IMR-90 (cell line): ENCODE measurements at regions not wholly inside any gene's neighbourhood (a gene's known extent, or its start where the extent isn't known, plus 50 kb on each side); places are given as distances from the start of the nearest gene placed in this dataset.

Source experiments
- ATAC-seq: fragments of 200-7000 bp; cut with Tn5 transposase; 2 replicates; pipeline ENCODE4 v1.9.1; 2020; ENCODE audit warnings: low read depth, mild to moderate bottlenecking, moderate library complexity
- BruUV-seq: library from RNA; stranded (reverse); fragments of 400-500 nt; replicated peaks from 2 replicates; lab custom pipeline; 2021; lab: Mats Ljungman, UMichigan
- CTCF ChIA-PET: fragments of 300-600 bp; formaldehyde crosslinking; extraction: SDS; loops from one replicate; lab custom pipeline; 2021; ENCODE audit warnings: antibody characterized with exemption; lab: Yijun Ruan, JAX
- POLR2A ChIA-PET: fragments of 300-600 bp; sonication (Branson Sonifier 250); formaldehyde crosslinking; loops from one replicate; lab custom pipeline; 2022; ENCODE audit warnings: antibody characterized with exemption; ENCODE audit not compliant: unreplicated experiment; lab: Charles Lee
- DNase-seq: peaks from one replicate; pipeline ENCODE4 v3.0.0; 2013
- H2AFZ ChIP-seq: replicated peaks from 2 replicates; pipeline ENCODE3; 2013; ENCODE audit warnings: low read length, mild to moderate bottlenecking; ENCODE audit not compliant: poor library complexity
- H2AK5ac ChIP-seq: 2 replicates; pipeline ENCODE4 v1.6.1; 2013; ENCODE audit warnings: low read depth, low read length, inconsistent platforms
- H2AK9ac ChIP-seq: replicated peaks from 2 replicates; pipeline ENCODE3; 2013; ENCODE audit warnings: mild to moderate bottlenecking, low read depth, low read length, moderate library complexity; ENCODE audit not compliant: poor library complexity
- H2BK120ac ChIP-seq: 2 replicates; pipeline ENCODE4 v1.6.1; 2013; ENCODE audit warnings: low read depth, low read length, inconsistent platforms
- H2BK15ac ChIP-seq: 3 replicates; pipeline ENCODE4 v1.6.1; 2013; ENCODE audit warnings: low read depth, low read length, inconsistent platforms
- H2BK20ac ChIP-seq: 2 replicates; pipeline ENCODE4 v1.6.1; 2013; ENCODE audit warnings: low read depth, mild to moderate bottlenecking, inconsistent platforms, low read length, moderate library complexity
- H2BK5ac ChIP-seq: 2 replicates; pipeline ENCODE4 v1.6.1; 2013; ENCODE audit warnings: mild to moderate bottlenecking, low read depth, low read length, inconsistent platforms; ENCODE audit not compliant: poor library complexity, severe bottlenecking
- H3K14ac ChIP-seq: replicated peaks from 2 replicates; pipeline ENCODE4 v1.6.1; 2013; ENCODE audit warnings: low read depth, low read length, inconsistent platforms
- H3K18ac ChIP-seq: 2 replicates; pipeline ENCODE4 v1.6.1; 2013; ENCODE audit warnings: low read depth, low read length, control low read depth
- H3K23ac ChIP-seq: 2 replicates; pipeline ENCODE4 v1.6.1; 2013; ENCODE audit warnings: low read depth, low read length, inconsistent platforms
- H3K27ac ChIP-seq: 2 replicates; pipeline ENCODE4 v1.5.1; 2013; ENCODE audit warnings: mild to moderate bottlenecking, control low read depth, low read length; ENCODE audit not compliant: insufficient read depth
- H3K27me3 ChIP-seq: 2 replicates; pipeline ENCODE4 v1.6.1; 2013; ENCODE audit warnings: low read length; ENCODE audit not compliant: control insufficient read depth, insufficient read depth
- H3K36me3 ChIP-seq: 2 replicates; pipeline ENCODE4 v1.6.1; 2013; ENCODE audit warnings: low read length, mixed read lengths; ENCODE audit not compliant: control insufficient read depth, insufficient read depth
- H3K4ac ChIP-seq: 2 replicates; pipeline ENCODE4 v1.6.1; 2013; ENCODE audit warnings: low read depth, low read length, inconsistent platforms
- H3K4me1 ChIP-seq: 2 replicates; pipeline ENCODE4 v1.6.1; 2013; ENCODE audit warnings: low read length, mixed read lengths; ENCODE audit not compliant: control insufficient read depth, insufficient read depth
- H3K4me2 ChIP-seq: 2 replicates; pipeline ENCODE4 v1.6.1; 2013; ENCODE audit warnings: low read depth, mild to moderate bottlenecking, control low read depth, low read length, moderate library complexity
- H3K4me3 ChIP-seq: 2 replicates; pipeline ENCODE4 v1.5.1; 2013; ENCODE audit warnings: low read depth, mild to moderate bottlenecking, control low read depth, low read length, moderate library complexity; ENCODE audit not compliant: insufficient read depth
- H3K56ac ChIP-seq: 2 replicates; pipeline ENCODE4 v1.6.1; 2013; ENCODE audit warnings: low read length, inconsistent platforms; ENCODE audit not compliant: insufficient read depth; ENCODE audit errors: extremely low read depth
- H3K79me1 ChIP-seq, 2 experiments: 2 replicates each; pipeline ENCODE4 v1.6.1; 2013; ENCODE audit warnings: low read length in 2 of 2, inconsistent platforms in 1 of 2, low read depth in 1 of 2
- H3K9ac ChIP-seq: 2 replicates; pipeline ENCODE4 v1.6.1; 2013; ENCODE audit warnings: low read depth, low read length, control low read depth
- H3K9me1 ChIP-seq: 2 replicates; pipeline ENCODE4 v1.6.1; 2013; ENCODE audit warnings: low read length, inconsistent platforms; ENCODE audit not compliant: insufficient read depth
- H3K9me3 ChIP-seq: 2 replicates; pipeline ENCODE4 v1.6.1; 2013; ENCODE audit warnings: low read length; ENCODE audit not compliant: control insufficient read depth, insufficient read depth
- H4K20me1 ChIP-seq: 2 replicates; pipeline ENCODE4 v1.6.1; 2013; ENCODE audit warnings: low read length, inconsistent platforms; ENCODE audit not compliant: insufficient read depth
- H4K5ac ChIP-seq: 2 replicates; pipeline ENCODE4 v1.6.1; 2013; ENCODE audit warnings: mild to moderate bottlenecking, low read depth, low read length, control low read depth
- H4K8ac ChIP-seq, 2 experiments: 2 replicates each; pipeline ENCODE4 v1.6.1; 2013; ENCODE audit warnings: low read depth in 2 of 2, low read length in 2 of 2, control low read depth in 1 of 2, inconsistent platforms in 1 of 2
- H4K91ac ChIP-seq: 2 replicates; pipeline ENCODE4 v1.6.1; 2013; ENCODE audit warnings: low read depth, low read length, inconsistent platforms; ENCODE audit not compliant: insufficient read depth
- BHLHE40 ChIP-seq: fragments of 150-350 bp; IDR thresholded peaks from 2 replicates; pipeline ENCODE4 v1.6.1; 2016; ENCODE audit warnings: mild to moderate bottlenecking, low read depth, low read length
- CEBPB ChIP-seq: IDR thresholded peaks from 2 replicates; pipeline ENCODE4 v1.6.1; 2012; ENCODE audit warnings: low read depth, low read length, improper control_type of control experiment
- CHD1 ChIP-seq: IDR thresholded peaks from 2 replicates; pipeline ENCODE4 v1.6.1; 2012; ENCODE audit warnings: low read depth, low read length, improper control_type of control experiment
- ELK1 ChIP-seq: fragments of 150-350 bp; IDR thresholded peaks from 2 replicates; pipeline ENCODE4 v1.6.1; 2016; ENCODE audit warnings: low read depth, mild to moderate bottlenecking, low read length, moderate library complexity, borderline replicate concordance
- FOS ChIP-seq: fragments of 150-350 bp; IDR thresholded peaks from 2 replicates; pipeline ENCODE4 v1.6.1; 2016; ENCODE audit warnings: low read depth, low read length
- MAFK ChIP-seq: IDR thresholded peaks from 2 replicates; pipeline ENCODE4 v1.6.1; 2012; ENCODE audit warnings: low read depth, low read length, improper control_type of control experiment
- MAZ ChIP-seq: IDR thresholded peaks from 2 replicates; pipeline ENCODE4 v1.6.1; 2012; ENCODE audit warnings: low read depth, mild to moderate bottlenecking, low read length, improper control_type of control experiment, moderate library complexity, borderline replicate concordance
- MXI1 ChIP-seq: IDR thresholded peaks from 2 replicates; pipeline ENCODE4 v1.6.1; 2012; ENCODE audit warnings: low read depth, mild to moderate bottlenecking, low read length, moderate library complexity, borderline replicate concordance
- NFE2L2 ChIP-seq: fragments of 150-350 bp; IDR thresholded peaks from 2 replicates; pipeline ENCODE4 v1.6.1; 2016; ENCODE audit warnings: low read depth, mild to moderate bottlenecking, low read length
- POLR2A ChIP-seq: IDR thresholded peaks from 2 replicates; pipeline ENCODE4 v1.6.1; 2012; ENCODE audit warnings: mild to moderate bottlenecking, low read depth, low read length
- RAD21 ChIP-seq: IDR thresholded peaks from 2 replicates; pipeline ENCODE4 v1.6.1; 2012; ENCODE audit warnings: low read length, improper control_type of control experiment
- RCOR1 ChIP-seq: IDR thresholded peaks from 2 replicates; pipeline ENCODE4 v1.6.1; 2012; ENCODE audit warnings: mild to moderate bottlenecking, low read length, improper control_type of control experiment; ENCODE audit not compliant: insufficient replicate concordance
- RFX5 ChIP-seq: IDR thresholded peaks from 2 replicates; pipeline ENCODE4 v1.8.0; 2012; ENCODE audit warnings: low read depth, mild to moderate bottlenecking, low read length, moderate library complexity
- SMC3 ChIP-seq: fragments of 150-350 bp; IDR thresholded peaks from 2 replicates; pipeline ENCODE4 v1.6.1; 2016; ENCODE audit warnings: low read depth, mild to moderate bottlenecking, antibody characterized with exemption, low read length, moderate library complexity
- USF2 ChIP-seq: fragments of 150-350 bp; IDR thresholded peaks from 2 replicates; pipeline ENCODE4 v1.6.1; 2017; ENCODE audit warnings: mild to moderate bottlenecking, antibody characterized with exemption, low read length, low read depth
- WGBS, 2 experiments: methylation state at CpG; one replicate each; pipeline versions ENCODE4 v1.1.5 to v1.1.7; 2013; ENCODE audit warnings: missing lambda C conversion rate in 2 of 2; ENCODE audit not compliant: insufficient read length in 1 of 2; ENCODE audit errors: extremely low coverage in 2 of 2; 5-methylcytosine and 5-hydroxymethylcytosine counted together
- dilution Hi-C: fragments of 300-500 bp; cut with HindIII; formaldehyde crosslinking; loops from one replicate; pipeline ENCODE4 v1.14.3; 2018; ENCODE audit warnings: low sequenced_read_pairs; ENCODE audit not compliant: unreplicated experiment
- in situ Hi-C: fragments of 300-500 bp; cut with MboI; formaldehyde crosslinking; loops from 3 replicates; pipeline ENCODE4 v1.14.3; 2019; ENCODE audit warnings: low sequenced_read_pairs, inconsistent platforms, mixed read lengths
- intact Hi-C: fragments of 100-400 bp; cut with micrococcal nuclease; formaldehyde crosslinking; loops from 2 replicates; pipeline ENCODE4 v1.10.0; 2022
- TF ChIP-seq, protein P1 (sequence below): conservative IDR thresholded peaks from 2 replicates; pipeline ENCODE4 v1.5.1; 2012; ENCODE audit warnings: mild to moderate bottlenecking, low read depth, low read length, improper control_type of control experiment

- Histone ChIP-seq H4K8ac (no peak overlapping the region), H3K4ac (no peak overlapping the region), H2BK15ac (no peak overlapping the region), H3K9ac (no peak overlapping the region), H2AK5ac (no peak overlapping the region), H4K20me1 (no peaks in the 10 kb centered on the region), H3K4me1 (no peaks in the 10 kb centered on the region), H4K91ac (no peak overlapping the region), H2BK5ac (no peak overlapping the region), H3K79me1 (no peaks in the 10 kb centered on the region), H2BK120ac (no peak overlapping the region), H2BK20ac (no peak overlapping the region), H3K4me2 (no peak overlapping the region), H3K36me3 (no peaks in the 10 kb centered on the region), H3K4me3 (no peak overlapping the region), H4K5ac (no peak overlapping the region), H3K27ac (no peak overlapping the region), H3K9me1 (no peaks in the 10 kb centered on the region), H2AK9ac (no peak overlapping the region), H3K9me3 (peaks cover 12% of the 10 kb centered on the region), H3K56ac (no peak overlapping the region), H3K18ac (no peak overlapping the region), H3K27me3 (no peaks in the 10 kb centered on the region), H3K14ac (no peak overlapping the region), H3K23ac (no peak overlapping the region), H2AFZ (no peak overlapping the region)
- ChIA-PET CTCF (no interaction called here), POLR2A (no interaction called here)
- no TSS peak for BruUV-seq
- no peak for TF ChIP-seq MAFK
- TF ChIP-seq, protein P1, sequence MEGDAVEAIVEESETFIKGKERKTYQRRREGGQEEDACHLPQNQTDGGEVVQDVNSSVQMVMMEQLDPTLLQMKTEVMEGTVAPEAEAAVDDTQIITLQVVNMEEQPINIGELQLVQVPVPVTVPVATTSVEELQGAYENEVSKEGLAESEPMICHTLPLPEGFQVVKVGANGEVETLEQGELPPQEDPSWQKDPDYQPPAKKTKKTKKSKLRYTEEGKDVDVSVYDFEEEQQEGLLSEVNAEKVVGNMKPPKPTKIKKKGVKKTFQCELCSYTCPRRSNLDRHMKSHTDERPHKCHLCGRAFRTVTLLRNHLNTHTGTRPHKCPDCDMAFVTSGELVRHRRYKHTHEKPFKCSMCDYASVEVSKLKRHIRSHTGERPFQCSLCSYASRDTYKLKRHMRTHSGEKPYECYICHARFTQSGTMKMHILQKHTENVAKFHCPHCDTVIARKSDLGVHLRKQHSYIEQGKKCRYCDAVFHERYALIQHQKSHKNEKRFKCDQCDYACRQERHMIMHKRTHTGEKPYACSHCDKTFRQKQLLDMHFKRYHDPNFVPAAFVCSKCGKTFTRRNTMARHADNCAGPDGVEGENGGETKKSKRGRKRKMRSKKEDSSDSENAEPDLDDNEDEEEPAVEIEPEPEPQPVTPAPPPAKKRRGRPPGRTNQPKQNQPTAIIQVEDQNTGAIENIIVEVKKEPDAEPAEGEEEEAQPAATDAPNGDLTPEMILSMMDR = no peak
- no peak for TF ChIP-seq RAD21
- TF ChIP-seq SMC3 = no peak
- no peak for TF ChIP-seq RCOR1
- no peak for TF ChIP-seq RFX5
- no peak for TF ChIP-seq POLR2A
- TF ChIP-seq MXI1 = no peak
- no peak for TF ChIP-seq ELK1
- TF ChIP-seq FOS = no peak
- TF ChIP-seq USF2 = no peak
- no peak for TF ChIP-seq CHD1
- TF ChIP-seq MAZ = no peak
- no peak for TF ChIP-seq NFE2L2
- no peak for TF ChIP-seq BHLHE40
- no peak for TF ChIP-seq CEBPB
- dilution Hi-C loops (no loop called here), intact Hi-C loops (no loop called here), in situ Hi-C loops (no loop called here)
- no peak for ATAC-seq
- DNase-seq = no peak
- WGBS, 2 experiments = no CpG with 5 or more reads among the region's 5 CpGs
Measured at GRCh38 chr16:8075271-8075670, 515.0 kb downstream of the TMEM114 start.
